GM18508 (cell line): ENCODE measurements at regions not wholly inside any gene's neighbourhood (a gene's known extent, or its start where the extent isn't known, plus 50 kb on each side); places are given as distances from the start of the nearest gene placed in this dataset.

Experiments used
- ATAC-seq: cut with Tn5 transposase; IDR thresholded peaks from one replicate; pipeline ENCODE4 v1.9.1; 2021; ENCODE audit warnings: moderate number of reproducible peaks; ENCODE audit not compliant: insufficient read depth, unreplicated experiment

DNA sequence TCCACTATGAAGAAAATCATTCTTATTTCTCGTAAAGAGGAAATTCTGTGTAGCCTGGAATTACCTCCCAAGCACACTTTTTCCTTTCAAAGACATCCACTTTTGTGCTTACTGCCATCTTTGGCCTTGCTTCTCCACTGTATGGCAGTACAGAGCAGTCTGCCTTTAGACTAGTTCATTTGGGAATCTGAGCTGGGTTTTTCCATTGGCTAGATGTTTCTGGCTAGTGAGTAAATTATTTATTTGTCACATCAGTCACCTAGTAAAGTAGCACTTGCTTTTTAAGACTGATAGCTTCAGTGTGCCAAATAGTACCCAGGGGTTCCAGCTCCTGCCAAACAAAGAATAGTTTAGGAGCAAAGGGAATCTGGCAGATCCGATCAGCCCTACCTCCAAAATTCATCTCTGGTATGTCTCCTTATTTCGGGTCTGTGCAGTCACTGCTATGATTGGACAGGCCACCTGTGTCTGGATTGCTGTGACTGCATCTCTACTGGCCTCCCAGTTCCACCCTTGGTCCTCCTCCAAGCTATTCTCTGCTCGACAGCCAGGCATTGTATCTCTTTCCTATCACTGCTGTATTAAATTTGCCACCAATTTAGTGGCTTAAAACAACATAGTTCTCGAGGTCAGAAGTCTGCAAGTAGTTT lies 97.6 kb downstream of the NUDT12 start:
- ATAC-seq = no peak

DNA sequence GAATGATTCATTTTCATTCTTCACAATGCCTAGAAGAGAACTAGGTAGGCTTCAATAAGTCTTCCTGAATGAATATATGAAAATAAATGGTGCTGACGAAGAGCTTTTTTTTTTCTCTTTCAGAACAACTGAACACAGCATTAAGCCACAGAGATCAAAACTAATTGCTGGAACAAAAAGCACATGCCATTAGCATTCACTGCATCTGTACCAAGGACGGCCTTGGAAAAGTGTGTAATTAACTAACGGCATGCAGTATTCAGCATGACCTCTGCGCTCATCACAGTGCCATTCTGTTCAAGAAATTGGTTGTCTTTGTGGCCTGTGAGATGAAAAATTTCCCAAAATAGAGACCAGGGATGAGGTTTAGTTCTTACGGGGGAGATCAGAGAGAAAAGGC lies 99.3 kb downstream of the NUDT12 start:
- no peak for ATAC-seq

DNA sequence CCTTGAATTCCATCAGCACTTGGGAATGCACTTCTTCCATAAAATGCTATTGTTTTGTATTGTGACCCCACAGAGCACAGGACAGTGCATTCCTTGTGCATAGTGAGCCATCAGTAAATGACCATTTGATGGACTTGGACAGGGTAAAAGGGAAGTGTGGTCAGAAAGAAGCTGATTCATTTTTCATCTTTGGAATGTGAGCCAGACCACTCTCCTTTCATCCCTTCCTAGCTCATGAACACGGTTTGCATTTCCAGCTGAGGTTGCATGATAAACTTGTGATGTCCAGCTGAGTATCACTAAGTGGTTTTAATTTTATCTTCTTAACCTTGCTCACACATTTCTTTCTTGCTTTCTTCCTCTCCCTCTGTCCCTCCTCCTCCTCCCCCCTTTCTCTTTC lies 101.3 kb downstream of the NUDT12 start:
- ATAC-seq = no peak

DNA sequence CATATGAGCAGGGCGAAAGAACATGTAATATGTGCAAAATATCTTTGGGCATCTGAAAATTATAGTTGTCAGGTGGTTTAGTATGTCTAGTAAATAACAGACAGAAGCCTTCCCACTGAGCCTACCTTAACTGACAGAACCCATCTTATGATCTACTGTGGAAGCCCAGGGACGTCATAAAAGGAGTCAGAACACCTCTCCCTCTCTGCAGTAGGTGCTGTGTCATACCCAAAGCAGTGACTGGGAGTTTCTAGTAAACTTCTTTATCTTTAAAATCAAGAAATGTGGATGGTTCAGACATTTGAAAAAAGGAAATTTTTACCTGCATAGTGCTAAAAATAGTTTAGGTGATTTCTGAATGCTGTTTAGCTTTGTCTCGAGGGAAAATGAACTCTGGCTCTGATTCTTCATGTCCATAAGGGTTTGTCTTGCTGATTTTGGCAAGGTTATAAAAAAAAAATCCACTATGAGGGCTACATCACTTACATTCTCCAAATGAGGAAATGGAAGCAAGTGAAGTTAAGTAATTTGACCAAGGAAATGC lies 104.0 kb downstream of the NUDT12 start:
- no peak for ATAC-seq

DNA sequence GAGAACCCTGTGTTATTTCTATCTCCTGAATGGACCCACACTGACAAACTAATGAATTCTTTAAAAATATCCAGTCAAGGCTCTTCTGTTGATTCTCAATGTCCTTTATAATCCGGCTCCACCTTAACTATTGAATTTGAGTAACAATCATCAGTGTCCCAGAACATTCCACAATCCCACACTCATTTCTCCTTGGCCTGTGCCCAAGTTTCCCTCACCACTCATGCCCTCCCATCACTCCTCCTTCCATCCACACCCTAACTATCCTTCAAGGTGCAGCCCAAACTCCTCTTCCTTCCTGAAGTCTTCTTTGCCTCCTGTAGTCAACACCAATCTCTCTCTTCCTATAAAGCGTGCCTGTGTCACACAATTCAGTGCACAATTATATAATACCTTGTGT lies 106.1 kb downstream of the NUDT12 start:
- no peak for ATAC-seq

DNA sequence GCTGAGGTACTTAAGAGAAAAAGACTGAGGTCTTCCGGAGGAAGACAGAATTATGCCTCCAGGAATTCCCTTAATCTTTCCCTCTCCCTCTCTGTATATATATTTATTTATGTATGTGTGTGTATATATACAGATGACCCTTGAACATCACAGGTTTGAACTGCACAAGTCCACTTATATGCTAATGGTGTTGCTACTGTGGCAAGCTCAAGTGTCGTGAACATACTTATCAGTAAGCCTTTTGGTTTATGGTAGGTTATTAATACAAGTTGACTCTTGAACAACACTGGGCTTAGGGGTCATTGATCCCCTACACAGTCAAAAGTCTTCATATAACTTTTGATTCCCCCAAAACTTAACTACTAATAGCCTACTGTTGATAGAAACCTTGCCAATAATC lies 106.8 kb downstream of the NUDT12 start:
- no peak for ATAC-seq

DNA sequence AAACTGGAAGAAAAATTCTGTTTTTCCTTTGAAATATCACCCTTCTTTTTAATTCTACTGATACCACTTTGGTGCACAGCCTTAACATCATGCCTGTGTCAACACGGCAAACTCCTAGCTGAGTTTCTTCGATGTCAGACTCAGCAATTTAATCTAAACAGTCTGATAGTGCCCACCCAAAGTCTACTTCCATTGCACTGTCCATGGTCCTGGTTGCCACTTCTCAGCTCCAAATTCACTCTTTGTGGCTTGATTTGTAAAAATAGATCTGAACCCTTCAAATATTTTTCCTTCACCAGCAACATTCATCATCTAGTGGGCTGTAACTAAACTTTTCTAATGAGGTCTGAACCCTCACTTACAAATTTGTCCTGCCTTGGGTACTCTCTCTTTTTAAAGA lies 107.8 kb downstream of the NUDT12 start:
- no peak for ATAC-seq

DNA sequence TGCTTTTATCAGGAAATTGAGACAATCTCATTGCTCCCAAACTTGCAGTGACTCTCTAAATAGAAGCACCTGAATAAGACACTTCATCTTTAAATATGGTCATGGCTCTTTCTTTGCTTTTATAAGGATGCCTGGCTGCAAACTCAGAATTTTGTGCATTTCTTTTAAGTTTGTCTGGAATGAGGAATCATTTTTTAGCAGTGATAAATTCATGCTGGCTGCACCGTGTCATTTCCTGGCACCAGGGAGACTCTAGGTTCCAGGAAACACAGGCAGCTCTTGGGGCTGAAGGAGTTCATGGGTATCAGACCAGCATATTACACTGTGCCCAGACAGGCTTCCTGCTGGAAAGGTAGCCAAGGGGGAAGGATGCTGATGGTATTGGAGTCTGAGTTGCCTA lies 109.9 kb downstream of the NUDT12 start:
- no peak for ATAC-seq

DNA sequence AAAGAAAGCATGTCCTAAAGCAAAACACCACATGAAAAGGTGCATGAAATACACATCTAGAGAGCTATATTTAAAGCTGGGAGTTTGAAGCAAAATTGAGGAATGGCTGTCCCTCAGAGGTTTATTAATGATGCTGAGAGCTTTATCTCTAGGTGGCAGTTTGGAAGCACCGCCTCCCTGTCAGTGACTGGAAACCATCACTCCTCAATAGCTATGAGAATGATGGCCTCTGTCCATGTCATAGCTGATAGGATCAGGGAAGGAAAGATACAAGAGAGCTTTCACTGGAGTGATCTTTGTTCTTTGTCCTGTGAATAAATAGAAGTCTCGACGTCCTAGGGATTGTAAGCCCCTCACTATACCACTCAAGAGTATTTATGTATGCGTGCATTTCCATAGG lies 110.5 kb downstream of the NUDT12 start:
- ATAC-seq = no peak

DNA sequence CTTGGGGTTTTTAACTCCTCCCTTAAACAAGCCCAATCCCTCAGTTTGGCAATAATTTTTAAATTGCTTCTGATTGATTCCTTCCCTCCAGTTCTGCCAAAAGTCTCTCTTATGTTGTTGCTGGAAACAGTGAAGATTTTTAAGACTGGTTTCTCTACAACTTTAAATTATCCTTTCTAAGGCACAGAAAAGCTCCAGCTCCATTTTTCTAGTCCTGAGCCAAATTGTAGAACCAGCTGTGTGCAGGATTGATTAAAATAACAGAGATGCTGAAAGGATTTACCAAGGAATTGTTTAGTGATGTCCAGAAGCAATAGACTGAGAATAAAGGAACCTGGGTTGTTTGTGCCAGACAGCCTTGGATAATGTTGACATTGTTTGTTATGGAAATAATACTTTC lies 111.3 kb downstream of the NUDT12 start:
- ATAC-seq = no peak

DNA sequence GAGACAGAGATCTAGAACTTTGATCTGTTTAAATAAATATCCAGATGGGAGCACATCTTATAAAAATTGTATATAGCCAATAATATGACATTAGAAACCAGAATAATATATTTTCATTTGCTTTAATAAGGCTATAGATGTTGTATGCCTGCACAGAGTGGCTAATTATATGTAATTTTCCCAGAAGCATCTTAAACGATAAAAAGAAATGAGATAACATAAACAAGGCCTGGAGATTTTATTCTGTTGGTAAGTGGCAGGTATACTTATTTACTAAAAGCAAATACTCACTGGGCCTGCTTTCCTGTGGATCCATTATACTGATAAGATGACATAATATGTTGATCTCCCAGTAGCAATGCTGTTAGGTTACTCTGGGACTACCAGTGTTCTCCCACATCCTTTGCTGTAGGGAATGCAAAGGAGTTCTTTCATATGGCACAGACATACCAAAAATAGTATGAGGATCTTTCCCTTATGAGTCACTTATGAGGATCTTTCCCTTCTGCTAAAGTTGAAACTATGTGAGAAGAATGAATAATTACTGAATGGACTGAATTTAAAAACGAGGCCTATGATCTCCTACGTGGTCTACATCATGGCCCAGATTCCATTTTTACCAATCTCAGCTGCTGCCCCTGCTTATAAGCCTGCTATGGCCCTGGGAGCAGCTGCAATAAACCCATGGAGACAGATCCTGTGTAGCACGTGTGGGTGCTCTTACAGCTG lies 112.1 kb downstream of the NUDT12 start:
- no peak for ATAC-seq

DNA sequence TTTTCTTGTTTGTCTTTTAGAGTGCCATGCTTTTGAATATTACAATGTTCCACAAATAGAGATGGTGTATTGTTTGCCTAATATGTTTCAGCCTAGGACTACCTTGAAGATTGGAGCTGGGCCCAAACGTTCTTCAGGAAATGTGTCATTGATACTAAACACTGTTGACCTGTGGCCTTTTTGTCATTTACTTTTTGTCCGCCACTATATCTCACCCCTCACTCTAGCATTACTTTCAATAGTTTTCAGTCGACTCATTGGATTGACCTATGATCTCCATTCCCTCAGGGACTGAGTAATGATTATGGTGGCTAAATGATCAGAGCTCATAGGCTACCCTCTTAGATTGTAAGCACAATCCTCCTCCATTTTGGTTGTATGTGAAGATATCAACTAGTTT lies 115.8 kb downstream of the NUDT12 start:
- ATAC-seq = no peak

DNA sequence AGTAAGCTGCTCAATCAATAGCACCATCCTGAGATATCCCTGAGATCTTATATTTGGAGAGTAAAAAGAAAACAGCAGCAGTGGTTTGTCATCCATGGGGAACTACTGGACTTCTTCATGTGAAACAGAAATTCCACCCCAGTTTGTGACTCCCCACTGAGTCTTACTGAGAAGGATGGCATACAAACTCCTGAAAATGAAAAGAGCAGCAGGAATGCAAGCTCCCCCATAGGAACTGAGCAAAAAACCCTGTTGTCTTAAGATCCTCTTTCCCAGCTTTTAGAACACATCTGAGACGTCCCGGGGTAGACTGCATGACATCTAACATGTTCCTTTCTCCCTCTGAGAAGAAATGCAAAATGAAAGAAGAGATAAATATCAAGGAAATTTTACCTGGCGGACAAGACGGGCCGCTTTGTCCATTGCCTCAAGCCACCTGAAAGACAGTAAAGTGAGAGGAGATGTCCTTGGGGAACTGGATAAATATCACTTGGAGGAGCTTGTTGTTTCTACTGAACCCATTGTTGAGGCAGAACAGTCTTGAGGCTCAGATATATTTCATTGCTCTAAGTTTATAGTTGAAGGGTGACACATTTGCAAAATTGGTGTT lies 117.1 kb downstream of the NUDT12 start:
- no peak for ATAC-seq

DNA sequence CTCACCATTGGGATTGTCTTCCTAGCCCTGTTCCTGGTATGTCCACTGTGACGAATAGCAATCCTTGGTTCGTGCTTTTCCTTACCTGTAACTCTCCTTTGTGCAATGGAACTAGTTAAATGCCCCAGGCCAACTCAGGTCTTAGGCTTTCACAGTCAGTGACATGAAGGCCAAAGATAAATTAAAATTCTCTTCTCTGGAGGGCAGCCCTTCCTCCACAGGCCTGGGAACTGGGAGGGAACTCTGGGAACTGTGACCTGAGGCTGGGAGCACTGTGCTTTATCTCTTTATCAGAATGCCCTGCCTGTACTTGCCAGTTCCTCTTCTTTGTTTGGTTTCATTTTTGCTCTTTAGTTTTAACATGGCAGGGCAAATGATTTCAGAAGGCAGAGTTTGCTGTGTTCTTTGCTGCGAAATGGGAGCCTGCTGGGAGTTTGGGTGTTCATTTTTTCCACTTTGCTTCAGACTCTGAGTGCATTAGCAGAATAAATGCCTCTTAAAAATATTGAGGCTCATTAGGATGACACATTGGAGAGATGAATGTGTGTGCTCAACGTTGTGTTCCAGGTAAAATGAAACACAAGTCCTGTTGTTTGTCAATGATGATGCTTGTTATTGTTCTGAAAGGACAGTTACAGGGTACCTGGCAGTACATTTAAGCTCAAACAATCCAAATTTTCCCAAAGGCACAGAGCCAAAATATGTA lies 118.1 kb downstream of the NUDT12 start:
- ATAC-seq = peak; percentile 76

DNA sequence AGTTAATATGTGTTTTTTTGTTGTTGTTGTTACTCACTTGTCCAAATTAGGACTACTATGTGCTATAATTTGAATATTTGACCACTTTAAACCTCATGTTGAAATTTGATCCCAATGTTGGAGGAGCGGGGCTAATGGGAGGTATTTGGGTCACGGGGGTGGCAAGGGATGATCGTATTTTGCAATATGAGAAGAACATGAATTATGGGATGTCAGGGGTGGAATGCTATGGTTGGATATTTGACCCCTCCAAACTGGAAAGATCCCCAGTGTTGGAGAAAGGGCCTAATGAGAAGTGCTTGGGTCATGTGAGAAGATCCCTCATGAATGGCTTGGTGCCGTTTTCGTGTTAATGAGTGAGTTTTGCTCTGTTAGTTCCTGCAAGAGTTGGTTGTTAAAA lies 119.8 kb downstream of the NUDT12 start:
- no peak for ATAC-seq

DNA sequence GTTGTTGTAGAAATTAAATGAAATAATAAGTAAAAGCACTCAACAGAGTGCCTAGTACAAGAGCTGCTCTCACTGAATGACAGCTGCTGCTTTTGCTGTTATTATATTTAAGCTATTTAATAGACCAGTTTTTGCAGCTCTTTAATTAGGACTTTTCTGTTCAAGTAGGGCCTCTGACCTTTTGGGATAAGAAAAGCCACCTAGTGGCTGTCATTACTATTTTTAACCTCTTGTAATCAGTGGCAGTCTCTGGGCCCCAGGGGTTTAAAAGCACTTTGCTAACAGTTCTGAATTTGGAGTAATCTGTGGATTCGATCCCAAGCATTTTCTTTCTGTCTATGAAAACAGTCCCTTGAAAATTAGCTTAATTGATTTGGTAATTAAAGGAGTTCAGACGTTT lies 121.1 kb downstream of the NUDT12 start:
- ATAC-seq = no peak

DNA sequence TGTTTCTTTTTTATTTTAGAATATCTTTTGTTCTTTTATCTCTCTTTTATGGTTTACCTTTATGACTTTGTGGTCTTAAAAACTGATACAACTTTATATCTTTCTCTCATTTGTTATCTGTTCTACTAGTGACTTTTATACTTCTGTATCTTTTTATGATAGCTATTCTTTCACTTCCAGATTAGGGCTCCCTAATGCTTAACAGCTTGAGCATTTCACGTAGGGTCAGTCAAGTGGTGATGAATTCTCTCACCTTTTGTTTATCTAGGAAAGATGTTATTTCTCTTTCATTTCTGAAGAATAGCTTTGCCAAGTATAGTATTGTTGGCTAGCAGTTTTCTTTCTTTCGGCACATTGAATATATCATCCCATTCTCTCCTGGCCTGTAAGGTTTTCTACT lies 123.6 kb downstream of the NUDT12 start:
- no peak for ATAC-seq

DNA sequence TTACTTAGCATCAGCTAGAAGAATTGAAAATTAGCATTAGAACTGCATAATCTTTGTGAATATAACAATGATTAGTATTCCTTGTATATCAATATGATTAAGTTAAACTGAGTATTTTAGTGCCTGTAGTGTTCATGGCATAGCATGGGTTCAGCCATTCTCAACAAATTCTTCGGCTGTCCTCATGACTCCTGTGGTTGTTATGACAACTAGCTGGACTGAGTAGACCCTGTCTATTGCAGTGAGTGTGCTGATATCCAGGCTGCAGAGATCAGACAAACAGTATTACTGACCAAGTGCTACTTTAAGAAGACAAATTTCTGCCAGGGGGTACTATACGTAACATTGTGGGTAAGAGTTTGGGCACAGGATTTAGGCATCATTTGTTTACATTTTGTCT lies 125.9 kb downstream of the NUDT12 start:
- ATAC-seq = no peak

DNA sequence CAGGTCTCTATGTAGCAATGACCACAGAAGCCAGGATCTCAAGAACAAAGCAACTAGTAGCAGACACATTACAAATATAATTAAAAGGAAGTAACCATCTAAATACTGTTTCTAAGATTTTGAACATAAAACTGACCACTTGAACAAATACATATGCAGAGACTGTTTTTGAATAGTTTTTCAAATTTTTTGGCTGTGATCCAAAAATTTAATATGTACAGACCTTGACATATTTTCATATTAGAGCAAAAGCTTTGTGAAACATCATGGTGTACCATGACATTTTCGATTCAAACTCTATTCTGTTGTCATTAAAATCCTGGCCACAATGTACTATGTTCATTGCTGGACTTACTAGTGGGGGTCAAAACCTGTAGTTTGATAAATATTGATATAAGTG lies 126.5 kb downstream of the NUDT12 start:
- ATAC-seq = no peak

DNA sequence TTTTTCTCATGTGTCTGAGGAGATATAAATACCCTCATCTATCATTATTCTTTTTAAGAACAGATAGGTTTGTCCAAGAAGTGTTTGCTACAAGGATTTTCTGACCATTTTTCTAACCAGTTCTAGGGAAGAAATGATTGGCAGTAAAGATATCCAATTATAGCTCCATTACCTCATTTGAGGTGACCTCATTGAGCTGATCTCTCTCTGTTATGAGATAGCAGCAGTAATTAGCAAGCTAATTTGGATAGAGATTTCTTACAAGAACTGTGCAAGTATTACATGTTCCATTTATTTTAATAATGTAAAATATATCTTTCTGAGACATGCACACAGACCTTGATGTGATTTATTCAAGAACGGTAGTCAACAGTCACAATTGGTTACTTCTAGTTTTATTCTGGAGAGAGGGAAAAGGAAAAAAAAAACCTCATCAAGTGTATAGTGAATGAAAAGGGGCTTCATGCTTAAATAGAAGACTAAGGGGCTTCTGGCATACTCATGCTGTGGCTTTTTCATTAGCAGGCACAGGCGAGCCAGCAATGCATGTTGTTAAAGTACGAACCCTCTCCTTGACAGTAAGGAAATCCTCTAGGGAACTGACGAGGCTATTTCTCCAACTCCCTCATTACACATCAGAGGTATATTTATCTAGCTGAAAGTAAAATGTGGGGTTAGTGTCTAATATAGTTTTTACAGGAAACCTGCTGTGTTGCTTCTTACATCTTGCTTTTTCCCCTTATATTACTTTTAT lies 127.3 kb downstream of the NUDT12 start:
- no peak for ATAC-seq
